ENCODE measurements at regions not wholly inside any gene's neighbourhood (a gene's known extent, or its start where the extent isn't known, plus 50 kb on each side); places are given as distances from the start of the nearest gene placed in this dataset.

- Histone ChIP-seq H3K4me2 (ENCODE audit: low read length) (no peak overlapping the region), H2AFZ (ENCODE audit: low read length) (no peak overlapping the region), H4K20me1 (ENCODE audit: low read length) (no peaks in the 10 kb centered on the region), H3K4me3 (ENCODE audit: low read length) (no peak overlapping the region), H3K27ac (ENCODE audit: low read length) (no peak overlapping the region), H3K9me3 (ENCODE audit: low read length) (0 out of 2 replicates have a peak, but pooled peaks cover 3% of the 10 kb centered on the region), H3K4me1 (ENCODE audit: insufficient read depth, low read length) (no peaks in the 10 kb centered on the region), H3K79me2 (ENCODE audit: low read length) (no peaks in the 10 kb centered on the region), H3K9ac (ENCODE audit: low read length) (no peak overlapping the region), H3K27me3 (ENCODE audit: low read length) (no peaks in the 10 kb centered on the region), H3F3A (ENCODE audit: low read length, unreplicated experiment) (no peaks in the 10 kb centered on the region), H3K36me3 (ENCODE audit: low read depth, low read length) (no peaks in the 10 kb centered on the region), H3K9me2 (replicated peaks; ENCODE audit: low read length) (no peaks in the 10 kb centered on the region)
- intact Hi-C loops (cut with micrococcal nuclease): no loop called here
- BruUV-seq (replicated peaks): no TSS peak
- TF ChIP-seq EZH2phosphoT487 (IDR thresholded peaks at IDR 0.05; ENCODE audit: borderline replicate concordance, low read length): no peak
- no peak for TF ChIP-seq EZH2 (IDR thresholded peaks at IDR 0.05; ENCODE audit: low read length, unreplicated experiment)
- no peak; the same call in 1 of the 2 replicates for TF ChIP-seq CTCF (conservative IDR thresholded peaks at IDR 0.05; ENCODE audit: low read depth, low read length)
- ChIA-PET CTCF (no interaction called here), POLR2A (ENCODE audit: unreplicated experiment) (no interaction called here)
- ATAC-seq (no peak), DNase-seq (no peak)
Observed at GRCh38 chr3:165716592-165716991, 120.6 kb downstream of the BCHE start.

DNA sequence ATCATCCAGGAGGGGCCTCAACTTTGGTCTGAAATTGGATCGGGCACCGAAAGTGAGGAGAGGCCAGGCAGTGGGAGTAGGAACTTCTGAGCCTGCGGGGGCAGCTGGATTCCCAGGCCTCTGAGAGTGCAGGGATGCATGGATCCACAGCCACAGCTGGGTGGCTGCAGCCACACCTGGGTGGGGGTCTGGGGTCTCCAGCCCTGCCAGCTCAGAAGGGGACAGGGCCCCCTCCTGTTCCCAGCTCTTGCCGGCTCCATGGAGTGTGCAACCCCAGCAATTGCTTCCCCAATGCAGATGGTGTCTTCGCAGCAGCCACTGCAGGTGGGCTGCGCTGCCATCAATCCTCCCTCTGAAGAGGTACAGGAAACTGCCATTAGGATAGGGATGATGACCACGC is 123.7 kb downstream of the BCHE start:
- intact Hi-C loops (cut with micrococcal nuclease): no loop called here
- DNase-seq: no peak
- Histone ChIP-seq H3K4me1 (ENCODE audit: insufficient read depth, low read length) (no peaks in the 10 kb centered on the region), H3K36me3 (ENCODE audit: low read depth, low read length) (no peaks in the 10 kb centered on the region), H3F3A (ENCODE audit: low read length, unreplicated experiment) (no peaks in the 10 kb centered on the region), H4K20me1 (ENCODE audit: low read length) (no peaks in the 10 kb centered on the region), H3K9me3 (ENCODE audit: low read length) (no peaks in the 10 kb centered on the region), H2AFZ (ENCODE audit: low read length) (no peak overlapping the region), H3K79me2 (ENCODE audit: low read length) (no peaks in the 10 kb centered on the region), H3K9ac (ENCODE audit: low read length) (no peak overlapping the region), H3K4me3 (ENCODE audit: low read length) (no peak overlapping the region), H3K4me2 (ENCODE audit: low read length) (no peak overlapping the region), H3K9me2 (replicated peaks; ENCODE audit: low read length) (no peaks in the 10 kb centered on the region), H3K27me3 (ENCODE audit: low read length) (no peaks in the 10 kb centered on the region), H3K27ac (ENCODE audit: low read length) (no peak overlapping the region)
- POLR2A ChIA-PET (ENCODE audit: unreplicated experiment): no interaction called here
- no peak for TF ChIP-seq EZH2phosphoT487 (IDR thresholded peaks at IDR 0.05; ENCODE audit: borderline replicate concordance, low read length)
- no peak for TF ChIP-seq CTCF (conservative IDR thresholded peaks at IDR 0.05; ENCODE audit: low read depth, low read length)
- no peak for TF ChIP-seq EZH2 (IDR thresholded peaks at IDR 0.05; ENCODE audit: low read length, unreplicated experiment)
- no peak for ATAC-seq
- BruUV-seq (replicated peaks): no TSS peak
- CTCF ChIA-PET: no interaction called here

DNA sequence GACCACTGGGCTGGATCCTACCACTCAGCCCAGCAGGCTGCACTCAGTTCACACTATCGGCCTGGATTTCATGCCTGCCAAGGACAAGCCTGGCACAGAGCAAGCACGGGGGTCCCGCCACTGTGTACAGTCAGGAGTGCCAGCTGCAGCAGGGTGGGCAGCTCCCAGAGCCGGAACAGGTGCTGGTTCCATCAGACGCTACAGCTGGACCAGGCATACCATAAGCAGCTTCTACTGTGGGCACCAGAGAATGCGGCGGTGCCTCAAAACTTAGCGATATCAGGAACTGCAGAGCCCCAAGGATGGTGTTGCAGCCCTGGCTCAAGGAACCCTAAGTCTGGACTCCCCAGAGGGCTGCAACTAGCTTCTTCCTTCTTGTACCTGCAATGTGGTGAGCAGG is 124.8 kb downstream of the BCHE start:
- no peak overlapping the region for H3K27ac ChIP-seq (ENCODE audit: low read length)
- no peak overlapping the region for H2AFZ ChIP-seq (ENCODE audit: low read length)
- no peaks in the 10 kb centered on the region for H3K36me3 ChIP-seq (ENCODE audit: low read depth, low read length)
- ChIA-PET POLR2A (ENCODE audit: unreplicated experiment) (no interaction called here), CTCF (no interaction called here)
- H3K9me2 ChIP-seq (replicated peaks; ENCODE audit: low read length): no peaks in the 10 kb centered on the region
- H3K9ac ChIP-seq (ENCODE audit: low read length): no peak overlapping the region
- no peaks in the 10 kb centered on the region for H3K27me3 ChIP-seq (ENCODE audit: low read length)
- H3K4me2 ChIP-seq (ENCODE audit: low read length): no peak overlapping the region
- H3K4me3 ChIP-seq (ENCODE audit: low read length): no peak overlapping the region
- H3K9me3 ChIP-seq (ENCODE audit: low read length): no peaks in the 10 kb centered on the region
- H4K20me1 ChIP-seq (ENCODE audit: low read length): no peaks in the 10 kb centered on the region
- intact Hi-C loops (cut with micrococcal nuclease): no loop called here
- ATAC-seq: no peak
- DNase-seq: no peak
- no TSS peak for BruUV-seq (replicated peaks)
- no peaks in the 10 kb centered on the region for H3K4me1 ChIP-seq (ENCODE audit: insufficient read depth, low read length)
- TF ChIP-seq EZH2phosphoT487 (IDR thresholded peaks at IDR 0.05; ENCODE audit: borderline replicate concordance, low read length) (no peak), CTCF (conservative IDR thresholded peaks at IDR 0.05; ENCODE audit: low read depth, low read length) (no peak), EZH2 (IDR thresholded peaks at IDR 0.05; ENCODE audit: low read length, unreplicated experiment) (no peak)
- H3K79me2 ChIP-seq (ENCODE audit: low read length): no peaks in the 10 kb centered on the region
- no peaks in the 10 kb centered on the region for H3F3A ChIP-seq (ENCODE audit: low read length, unreplicated experiment)

Measured in PC-3 (cell line).